SH-SY5Y (cell line): ENCODE measurements at regions not wholly inside any gene's neighbourhood (a gene's known extent, or its start where the extent isn't known, plus 50 kb on each side); places are given as distances from the start of the nearest gene placed in this dataset.

ENCODE experiments used
- GATA2 ChIP-seq: IDR thresholded peaks from 2 replicates; pipeline ENCODE4 v1.6.1; 2011; ENCODE audit warnings: mild to moderate bottlenecking, low read depth, low read length
- GATA3 ChIP-seq: IDR thresholded peaks from 2 replicates; pipeline ENCODE4 v1.6.1; 2011; ENCODE audit warnings: low read depth, mild to moderate bottlenecking, low read length, moderate library complexity

DNA sequence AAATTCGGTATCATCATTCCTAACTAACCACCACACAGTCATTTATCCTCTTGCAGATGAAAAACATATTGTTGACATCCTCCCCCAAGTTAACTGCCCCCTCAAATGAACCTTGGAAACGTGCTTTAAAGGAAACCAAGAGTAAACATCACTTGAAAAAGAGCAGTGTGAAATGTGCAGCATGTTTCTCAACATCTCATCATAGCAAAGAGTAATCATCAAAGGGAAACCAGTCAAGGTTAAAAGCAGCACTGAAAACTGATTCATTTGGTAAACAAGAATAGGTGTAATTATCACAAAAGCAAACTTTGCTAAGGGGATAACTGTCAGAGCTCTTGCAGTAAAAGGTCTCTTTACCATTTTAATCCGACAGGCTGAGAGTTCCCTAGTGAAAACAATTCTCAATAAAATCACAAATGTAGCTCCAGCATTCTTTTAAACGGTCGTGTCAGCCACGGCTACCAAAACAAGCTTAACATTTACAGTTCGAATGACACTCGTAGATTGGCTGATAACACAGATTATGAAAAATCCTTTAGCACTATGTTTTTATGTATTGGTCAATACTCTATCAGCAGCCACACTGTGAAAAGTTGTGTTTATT is 461.0 kb downstream of the GBE1 start:
- TF ChIP-seq GATA3: no peak
- no peak for TF ChIP-seq GATA2
